Activated CD4-positive, alpha-beta memory T cell treated with anti-CD3 and anti-CD28 coated beads, Interleukin-2, amount 10 ng/mL, durations not matched to agents 7 days and 5 days (primary cell): ENCODE measurements at regions not wholly inside any gene's neighbourhood (a gene's known extent, or its start where the extent isn't known, plus 50 kb on each side); places are given as distances from the start of the nearest gene placed in this dataset.

ENCODE experiments used
- CTCF ChIA-PET: fragments of 350-600 bp; sonication (Branson Sonifier 250); formaldehyde crosslinking; loops from one replicate; lab custom pipeline; 2021; ENCODE audit warnings: antibody characterized with exemption, inconsistent platforms; lab: Charles Lee
- POLR2A ChIA-PET: fragments of 350-600 bp; sonication (Branson Sonifier 250); formaldehyde crosslinking; loops from one replicate; lab custom pipeline; 2021; ENCODE audit warnings: antibody characterized with exemption; lab: Charles Lee
- DNase-seq: peaks from one replicate; pipeline ENCODE4 v3.0.0-alpha.2; 2020
- H3K27ac Mint-ChIP-seq: one replicate; pipeline ENCODE4 v1.8.0; 2021; ENCODE audit warnings: mild to moderate bottlenecking, mixed read lengths
- H3K27me3 Mint-ChIP-seq: one replicate; pipeline ENCODE4 v1.8.0; 2021; ENCODE audit warnings: mixed read lengths
- H3K36me3 Mint-ChIP-seq: one replicate; pipeline ENCODE4 v1.8.0; 2021; ENCODE audit warnings: low read depth, mixed read lengths
- H3K4me1 Mint-ChIP-seq: one replicate; pipeline ENCODE4 v1.8.0; 2021; ENCODE audit warnings: mixed read lengths
- H3K4me3 Mint-ChIP-seq: one replicate; pipeline ENCODE4 v1.8.0; 2021; ENCODE audit warnings: mild to moderate bottlenecking, mixed read lengths
- H3K9me3 Mint-ChIP-seq: one replicate; pipeline ENCODE4 v1.8.0; 2021; ENCODE audit warnings: mixed read lengths

GRCh38 chr3:135840436-135840835 lies 125.1 kb upstream of the PPP2R3A start:
- no peaks in the 10 kb centered on the region for H3K4me1 Mint-ChIP-seq
- H3K9me3 Mint-ChIP-seq, result no peaks in the 10 kb centered on the region
- ChIA-PET POLR2A (no interaction called here), CTCF (no interaction called here)
- H3K27me3 Mint-ChIP-seq, result no peaks in the 10 kb centered on the region
- H3K4me3 Mint-ChIP-seq, result no peak overlapping the region
- no peak overlapping the region for H3K27ac Mint-ChIP-seq
- H3K36me3 Mint-ChIP-seq, result no peaks in the 10 kb centered on the region
- no peak for DNase-seq

DNA sequence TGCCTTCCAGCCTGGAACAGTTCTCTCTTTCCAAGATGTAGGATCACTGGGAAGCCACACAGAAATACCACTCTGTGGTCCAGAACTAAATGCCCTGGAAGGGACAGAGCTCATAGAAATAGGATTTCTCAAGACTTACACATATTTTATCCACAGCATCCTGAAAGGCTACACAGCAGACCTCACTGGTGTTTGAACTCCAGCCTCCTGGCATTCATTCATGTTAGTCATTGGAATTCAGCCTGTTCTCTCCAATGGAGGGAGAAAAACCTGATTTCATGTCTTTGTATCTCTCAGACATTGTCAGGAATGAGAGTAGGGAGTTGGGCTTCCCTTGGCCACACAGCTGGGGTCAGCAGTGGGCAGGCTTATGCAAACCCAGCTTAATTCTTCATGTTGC lies 121.1 kb upstream of the PPP2R3A start:
- H3K4me1 Mint-ChIP-seq, result no peaks in the 10 kb centered on the region
- ChIA-PET POLR2A (no interaction called here), CTCF (no interaction called here)
- H3K27me3 Mint-ChIP-seq, result no peaks in the 10 kb centered on the region
- no peak overlapping the region for H3K27ac Mint-ChIP-seq
- H3K9me3 Mint-ChIP-seq, result no peaks in the 10 kb centered on the region
- no peaks in the 10 kb centered on the region for H3K36me3 Mint-ChIP-seq
- no peak overlapping the region for H3K4me3 Mint-ChIP-seq
- no peak for DNase-seq

GRCh38 chr3:135848051-135848450 lies 117.5 kb upstream of the PPP2R3A start:
- Mint-ChIP-seq H3K4me3 (no peak overlapping the region), H3K27me3 (no peaks in the 10 kb centered on the region), H3K36me3 (no peaks in the 10 kb centered on the region), H3K27ac (no peak overlapping the region), H3K4me1 (no peaks in the 10 kb centered on the region), H3K9me3 (no peaks in the 10 kb centered on the region)
- no peak for DNase-seq
- ChIA-PET CTCF (no interaction called here), POLR2A (no interaction called here)

DNA sequence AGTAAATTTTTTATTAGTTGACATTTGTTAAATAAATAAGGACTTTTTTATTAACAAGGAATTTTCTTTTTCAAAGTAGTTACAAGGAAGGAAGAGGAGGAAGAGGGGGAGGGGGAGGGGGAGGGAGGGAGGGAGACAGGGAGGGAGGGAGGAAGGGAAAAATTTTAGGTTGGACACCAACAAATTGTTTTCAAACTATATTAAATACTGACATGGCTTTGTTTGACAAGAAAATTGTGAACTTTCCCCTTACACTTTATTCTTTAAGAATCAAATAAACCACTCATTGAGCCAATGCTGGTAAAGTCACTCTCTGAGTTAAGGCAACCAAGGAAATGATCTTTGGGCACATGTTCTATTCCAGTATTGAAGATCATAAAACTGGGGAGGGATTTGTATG lies 115.7 kb upstream of the PPP2R3A start:
- ChIA-PET CTCF (no interaction called here), POLR2A (no interaction called here)
- Mint-ChIP-seq H3K4me3 (no peak overlapping the region), H3K27ac (no peak overlapping the region), H3K9me3 (no peaks in the 10 kb centered on the region), H3K4me1 (no peaks in the 10 kb centered on the region), H3K36me3 (no peaks in the 10 kb centered on the region), H3K27me3 (no peaks in the 10 kb centered on the region)
- DNase-seq, result no peak

- Mint-ChIP-seq H3K9me3 (no peaks in the 10 kb centered on the region), H3K36me3 (no peaks in the 10 kb centered on the region), H3K27me3 (no peaks in the 10 kb centered on the region), H3K4me1 (no peaks in the 10 kb centered on the region), H3K4me3 (no peak overlapping the region), H3K27ac (no peak overlapping the region)
- CTCF ChIA-PET, result no interaction called here
- DNase-seq, result no peak
- POLR2A ChIA-PET, result no interaction called here
These were observed 114.1 kb upstream of the PPP2R3A start for GRCh38 chr3:135851201-135852081.

DNA sequence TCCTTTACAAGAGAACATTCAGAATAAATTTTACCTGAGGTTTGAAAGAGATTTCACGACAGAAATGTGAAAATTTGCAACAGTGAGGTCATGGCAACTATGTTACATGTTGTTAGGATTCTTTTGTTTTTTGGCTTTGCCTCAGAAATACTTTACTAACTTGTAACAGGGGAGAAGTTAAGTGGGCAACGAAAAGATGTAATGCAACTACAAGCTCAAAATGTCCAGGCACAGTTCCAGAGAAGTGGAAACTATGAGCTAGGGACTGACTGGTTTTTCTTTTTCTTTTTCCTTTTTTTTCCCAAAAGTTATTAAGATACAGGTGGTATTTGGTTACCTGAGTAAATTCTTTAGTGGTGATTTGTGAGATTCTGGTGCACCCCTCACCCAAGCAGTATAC lies 111.5 kb upstream of the PPP2R3A start:
- ChIA-PET CTCF (no interaction called here), POLR2A (no interaction called here)
- H3K4me1 Mint-ChIP-seq, result no peaks in the 10 kb centered on the region
- no peaks in the 10 kb centered on the region for H3K9me3 Mint-ChIP-seq
- H3K27ac Mint-ChIP-seq, result no peak overlapping the region
- DNase-seq, result no peak
- no peaks in the 10 kb centered on the region for H3K27me3 Mint-ChIP-seq
- H3K36me3 Mint-ChIP-seq, result no peaks in the 10 kb centered on the region
- no peak overlapping the region for H3K4me3 Mint-ChIP-seq

DNA sequence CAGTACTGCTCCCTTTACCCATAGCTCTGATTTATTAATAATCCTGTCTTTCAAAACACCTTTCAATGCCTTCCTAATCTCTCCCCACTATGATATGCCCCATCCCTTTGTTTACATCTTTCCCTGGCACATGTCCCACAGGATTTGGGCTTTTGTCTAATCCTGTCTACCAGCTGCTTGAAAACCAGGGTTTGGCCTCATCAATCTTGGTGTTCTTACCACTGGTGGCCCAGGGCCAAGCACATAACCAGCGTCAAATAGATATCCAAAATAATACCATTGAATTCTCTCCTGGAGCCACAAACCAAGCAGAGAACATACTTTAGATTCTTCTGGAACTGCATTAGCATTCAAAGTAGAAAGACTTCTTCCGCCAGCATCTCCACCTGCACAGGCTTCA lies 104.8 kb upstream of the PPP2R3A start:
- Mint-ChIP-seq H3K36me3 (no peaks in the 10 kb centered on the region), H3K27ac (no peak overlapping the region), H3K4me1 (no peaks in the 10 kb centered on the region), H3K9me3 (peaks cover 2% of the 10 kb centered on the region), H3K4me3 (no peak overlapping the region), H3K27me3 (no peaks in the 10 kb centered on the region)
- ChIA-PET POLR2A (no interaction called here), CTCF (no interaction called here)
- no peak for DNase-seq

DNA sequence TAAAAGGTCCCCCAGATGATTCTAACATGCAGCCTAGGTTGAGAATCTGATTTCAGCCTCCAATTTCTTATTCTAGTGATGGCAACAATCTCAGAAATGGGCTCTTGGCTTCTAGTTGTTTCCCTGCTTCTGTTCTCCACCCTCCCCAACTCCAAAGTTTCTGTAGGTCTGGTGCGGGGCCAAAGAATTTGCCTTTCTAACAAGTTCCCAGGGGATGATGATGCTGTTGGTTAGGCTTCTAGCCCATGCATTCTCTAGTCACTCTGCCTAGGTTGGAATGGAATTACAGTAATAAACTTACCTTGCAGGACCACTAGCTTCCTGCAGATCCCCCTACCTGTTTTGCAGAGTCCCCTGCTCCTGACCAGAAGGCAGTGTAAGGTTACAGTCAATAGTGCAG lies 103.2 kb upstream of the PPP2R3A start:
- DNase-seq, result no peak
- peaks cover 3% of the 10 kb centered on the region for H3K9me3 Mint-ChIP-seq
- POLR2A ChIA-PET, result no interaction called here
- H3K27ac Mint-ChIP-seq, result no peak overlapping the region
- no peaks in the 10 kb centered on the region for H3K4me1 Mint-ChIP-seq
- CTCF ChIA-PET, result no interaction called here
- no peak overlapping the region for H3K4me3 Mint-ChIP-seq
- H3K36me3 Mint-ChIP-seq, result no peaks in the 10 kb centered on the region
- no peaks in the 10 kb centered on the region for H3K27me3 Mint-ChIP-seq

DNA sequence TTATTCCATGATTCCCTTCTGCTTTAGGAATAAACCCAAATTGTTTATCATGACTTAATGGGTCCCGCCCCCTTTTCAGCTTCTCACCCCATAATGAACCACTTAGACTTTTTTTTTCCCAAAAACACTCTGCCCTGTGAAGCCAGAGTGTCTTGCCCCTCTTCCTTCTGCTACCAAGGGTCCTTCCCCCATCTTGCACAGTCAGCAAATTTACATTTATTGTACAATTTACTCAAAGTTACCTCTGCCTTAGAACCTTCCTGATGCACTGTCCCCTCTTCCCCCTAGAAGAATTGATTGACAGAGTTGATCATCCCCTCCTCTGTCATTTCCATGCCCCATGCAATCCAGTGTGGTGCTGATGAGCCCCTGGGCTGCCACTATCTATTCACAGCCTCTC lies 101.5 kb upstream of the PPP2R3A start:
- Mint-ChIP-seq H3K27ac (no peak overlapping the region), H3K4me3 (no peak overlapping the region), H3K36me3 (no peaks in the 10 kb centered on the region), H3K4me1 (no peaks in the 10 kb centered on the region), H3K27me3 (no peaks in the 10 kb centered on the region), H3K9me3 (peaks cover 3% of the 10 kb centered on the region)
- ChIA-PET POLR2A (no interaction called here), CTCF (no interaction called here)
- no peak for DNase-seq

DNA sequence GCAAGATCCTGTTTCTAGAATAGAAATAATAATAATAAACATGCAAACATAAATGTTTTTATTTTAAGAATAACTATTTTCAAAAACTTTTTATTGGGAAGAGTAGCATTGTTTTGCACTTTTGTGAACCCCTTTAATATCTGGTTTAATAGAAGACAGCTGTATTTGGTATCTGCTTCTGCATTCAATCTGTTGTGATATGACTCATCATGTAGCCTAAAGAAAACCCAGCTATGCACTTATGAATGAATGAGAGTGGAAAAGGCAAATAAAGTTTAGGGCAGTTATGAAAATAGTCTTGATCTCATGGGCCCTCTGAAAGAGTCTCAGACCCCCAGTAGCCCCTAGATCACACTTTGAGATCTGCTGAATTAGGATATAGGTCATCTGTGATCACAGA lies 100.4 kb upstream of the PPP2R3A start:
- Mint-ChIP-seq H3K27ac (no peak overlapping the region), H3K36me3 (no peaks in the 10 kb centered on the region), H3K27me3 (no peaks in the 10 kb centered on the region), H3K4me1 (no peaks in the 10 kb centered on the region), H3K9me3 (peaks cover 3% of the 10 kb centered on the region), H3K4me3 (no peak overlapping the region)
- ChIA-PET CTCF (no interaction called here), POLR2A (no interaction called here)
- no peak for DNase-seq

DNA sequence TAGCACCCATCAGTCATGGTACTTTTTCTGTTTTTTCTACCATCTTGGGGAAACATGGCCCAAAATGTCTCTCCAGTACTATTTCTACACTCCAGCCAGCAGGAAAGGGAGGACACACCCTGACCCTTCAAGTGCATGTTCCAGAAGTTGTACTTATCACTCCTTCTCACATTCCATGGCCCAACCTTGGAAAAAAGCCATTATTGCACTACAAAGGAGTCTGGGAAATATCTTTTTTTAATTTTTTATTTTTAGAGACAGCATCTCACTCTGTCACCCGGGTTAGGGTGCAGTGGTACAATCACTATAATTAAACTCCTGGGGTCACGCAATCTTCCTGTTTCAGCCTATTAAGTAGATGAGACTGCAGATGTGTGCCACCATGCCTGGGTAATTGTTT lies 100.0 kb upstream of the PPP2R3A start:
- Mint-ChIP-seq H3K4me3 (no peak overlapping the region), H3K27me3 (no peaks in the 10 kb centered on the region), H3K4me1 (no peaks in the 10 kb centered on the region), H3K36me3 (no peaks in the 10 kb centered on the region), H3K27ac (no peak overlapping the region), H3K9me3 (peaks cover 3% of the 10 kb centered on the region)
- ChIA-PET CTCF (no interaction called here), POLR2A (no interaction called here)
- DNase-seq, result no peak

DNA sequence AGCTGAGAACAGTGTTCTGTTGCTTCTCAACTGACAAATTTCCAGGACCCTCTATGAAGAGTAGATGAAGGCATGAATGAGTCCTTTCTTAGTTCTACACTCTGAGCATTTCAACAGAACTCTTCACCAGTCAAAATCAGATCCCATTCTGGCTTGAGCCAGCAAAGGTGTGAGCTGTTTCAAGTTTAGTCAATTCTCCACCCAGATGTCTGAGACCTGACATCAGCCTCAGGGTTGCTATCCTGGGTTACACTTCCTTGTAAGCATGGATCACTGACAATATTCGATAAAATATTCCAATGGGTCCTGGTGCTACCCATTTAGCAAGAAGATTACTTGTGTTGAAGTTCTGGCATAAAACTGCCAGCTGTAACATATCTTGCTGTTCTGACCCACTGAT lies 97.6 kb upstream of the PPP2R3A start:
- ChIA-PET POLR2A (no interaction called here), CTCF (no interaction called here)
- Mint-ChIP-seq H3K27ac (no peak overlapping the region), H3K4me1 (no peaks in the 10 kb centered on the region), H3K36me3 (no peaks in the 10 kb centered on the region), H3K9me3 (peaks cover 3% of the 10 kb centered on the region), H3K4me3 (no peak overlapping the region), H3K27me3 (no peaks in the 10 kb centered on the region)
- no peak for DNase-seq

- Mint-ChIP-seq H3K27me3 (no peaks in the 10 kb centered on the region), H3K4me1 (no peaks in the 10 kb centered on the region), H3K9me3 (peaks cover 3% of the 10 kb centered on the region), H3K4me3 (no peak overlapping the region), H3K36me3 (no peaks in the 10 kb centered on the region), H3K27ac (no peak overlapping the region)
- ChIA-PET POLR2A (no interaction called here), CTCF (no interaction called here)
- no peak for DNase-seq
These were observed 96.7 kb upstream of the PPP2R3A start for GRCh38 chr3:135868801-135869200.

- no peak for DNase-seq
- Mint-ChIP-seq H3K27ac (no peak overlapping the region), H3K4me3 (no peak overlapping the region), H3K27me3 (no peaks in the 10 kb centered on the region), H3K36me3 (no peaks in the 10 kb centered on the region), H3K4me1 (no peaks in the 10 kb centered on the region), H3K9me3 (peaks cover 6% of the 10 kb centered on the region)
- POLR2A ChIA-PET, result no interaction called here
- CTCF ChIA-PET, result no interaction called here
These were observed 96.0 kb upstream of the PPP2R3A start for GRCh38 chr3:135869439-135870105.
